ENCODE measurements at regions not wholly inside any gene's neighbourhood (a gene's known extent, or its start where the extent isn't known, plus 50 kb on each side); places are given as distances from the start of the nearest gene placed in this dataset.

GRCh38 chr18:78911751-78912283, 67.8 kb upstream of the SALL3 start:
- no peak for ATAC-seq
- no peak for TF ChIP-seq CSRNP3 (CRISPR knock-in tag; IDR thresholded peaks at IDR 0.05)
- no peak for TF ChIP-seq ZFP30 (CRISPR knock-in tag; IDR thresholded peaks at IDR 0.05)
- TF ChIP-seq ZNF70 (CRISPR knock-in tag; IDR thresholded peaks at IDR 0.05) = no peak
- TF ChIP-seq PPARA (CRISPR knock-in tag; IDR thresholded peaks at IDR 0.05; ENCODE audit: borderline replicate concordance) = no peak
- TF ChIP-seq GLIS3 (CRISPR knock-in tag; IDR thresholded peaks at IDR 0.05) = no peak
- no peak for TF ChIP-seq CREB5 (CRISPR knock-in tag; IDR thresholded peaks at IDR 0.05; ENCODE audit: low read depth)
- TF ChIP-seq CSDC2 (CRISPR knock-in tag; IDR thresholded peaks at IDR 0.05) = no peak

GRCh38 chr18:78912336-78912735, 67.3 kb upstream of the SALL3 start:
- TF ChIP-seq ZNF565 (CRISPR knock-in tag; conservative IDR thresholded peaks at IDR 0.05; ENCODE audit: low read depth) = no peak
- TF ChIP-seq PATZ1 (CRISPR knock-in tag; IDR thresholded peaks at IDR 0.05; ENCODE audit: borderline replicate concordance) = no peak
- no peak for TF ChIP-seq CREB5 (CRISPR knock-in tag; IDR thresholded peaks at IDR 0.05; ENCODE audit: low read depth)
- TF ChIP-seq ZFP3 (CRISPR knock-in tag; IDR thresholded peaks at IDR 0.05) = no peak
- TF ChIP-seq CSRNP3 (CRISPR knock-in tag; IDR thresholded peaks at IDR 0.05) = no peak
- no peak for TF ChIP-seq TOX (CRISPR knock-in tag; IDR thresholded peaks at IDR 0.05; ENCODE audit: borderline replicate concordance)
- no peak for TF ChIP-seq ZNF8 (CRISPR knock-in tag; IDR thresholded peaks at IDR 0.05)
- TF ChIP-seq OSR1 (CRISPR knock-in tag; IDR thresholded peaks at IDR 0.05) = no peak
- TF ChIP-seq ESRRG (CRISPR knock-in tag; IDR thresholded peaks at IDR 0.05) = no peak
- ATAC-seq = no peak

- ATAC-seq = no peak
- TF ChIP-seq ZNF565 (CRISPR knock-in tag; conservative IDR thresholded peaks at IDR 0.05; ENCODE audit: low read depth) (no peak), BACH2 (CRISPR knock-in tag; IDR thresholded peaks at IDR 0.05; ENCODE audit: borderline replicate concordance) (no peak), CSRNP3 (CRISPR knock-in tag; IDR thresholded peaks at IDR 0.05) (no peak), ZFP3 (CRISPR knock-in tag; IDR thresholded peaks at IDR 0.05) (no peak), RARB (CRISPR knock-in tag; IDR thresholded peaks at IDR 0.05) (no peak), ZC3H10 (CRISPR knock-in tag; IDR thresholded peaks at IDR 0.05) (no peak), OSR1 (CRISPR knock-in tag; IDR thresholded peaks at IDR 0.05) (no peak), ZNF8 (CRISPR knock-in tag; IDR thresholded peaks at IDR 0.05) (no peak), TSHZ2 (CRISPR knock-in tag; IDR thresholded peaks at IDR 0.05) (no peak), ESRRG (CRISPR knock-in tag; IDR thresholded peaks at IDR 0.05) (no peak), CREB5 (CRISPR knock-in tag; IDR thresholded peaks at IDR 0.05; ENCODE audit: low read depth) (no peak), GLIS3 (CRISPR knock-in tag; IDR thresholded peaks at IDR 0.05) (no peak), TOX (CRISPR knock-in tag; IDR thresholded peaks at IDR 0.05; ENCODE audit: borderline replicate concordance) (no peak), PPARA (CRISPR knock-in tag; IDR thresholded peaks at IDR 0.05; ENCODE audit: borderline replicate concordance) (no peak), POU6F1 (CRISPR knock-in tag; IDR thresholded peaks at IDR 0.05; ENCODE audit: borderline replicate concordance, low read depth) (no peak), TCF4 (CRISPR knock-in tag; IDR thresholded peaks at IDR 0.05; ENCODE audit: borderline replicate concordance) (no peak)
These were observed 66.8 kb upstream of the SALL3 start for GRCh38 chr18:78912844-78913243.
